ENCODE measurements at regions not wholly inside any gene's neighbourhood (a gene's known extent, or its start where the extent isn't known, plus 50 kb on each side); places are given as distances from the start of the nearest gene placed in this dataset.

- no peak overlapping the region for H2AFZ ChIP-seq (ENCODE audit: low read depth, low read length)
- H3K36me3 ChIP-seq (ENCODE audit: insufficient read depth, low read length) = no peaks in the 10 kb centered on the region
- H4K20me1 ChIP-seq (ENCODE audit: insufficient read depth, low read length) = no peaks in the 10 kb centered on the region
- TF ChIP-seq CTCF (IDR thresholded peaks at IDR 0.05; ENCODE audit: insufficient read depth, low read depth, low read length) = no peak
- TF ChIP-seq EZH2 (IDR thresholded peaks at IDR 0.05; ENCODE audit: insufficient read depth, low read length) = no peak
- no peak overlapping the region for H3K4me2 ChIP-seq (ENCODE audit: low read length)
- Mint-ChIP-seq H3K27ac (ENCODE audit: unreplicated experiment) (no peak overlapping the region), H3K36me3 (ENCODE audit: low read depth, unreplicated experiment) (peaks cover 2% of the 10 kb centered on the region), H3K27me3 (ENCODE audit: low read depth, unreplicated experiment) (peaks cover 26% of the 10 kb centered on the region), H3K4me3 (ENCODE audit: unreplicated experiment) (no peak overlapping the region), H3K4me1 (ENCODE audit: low read depth, unreplicated experiment) (no peaks in the 10 kb centered on the region), H3K9me3 (ENCODE audit: unreplicated experiment) (peaks cover 2% of the 10 kb centered on the region)
- no peak overlapping the region for H3K9ac ChIP-seq (ENCODE audit: low read length)
- no peaks in the 10 kb centered on the region for H3K4me1 ChIP-seq (ENCODE audit: insufficient read depth, low read length)
- FAIRE-seq = no peak
- no peaks in the 10 kb centered on the region for H3K79me2 ChIP-seq (ENCODE audit: insufficient read depth, low read length)
- peaks cover 6% of the 10 kb centered on the region for H3K27me3 ChIP-seq (ENCODE audit: insufficient read depth, low read length)
- H3K4me3 ChIP-seq (ENCODE audit: insufficient read depth, low read depth, low read length) = no peak overlapping the region
- DNase-seq (ENCODE audit: low read depth) = no peak
- no peaks in the 10 kb centered on the region for H3K9me3 ChIP-seq (ENCODE audit: insufficient read depth, low read depth, low read length)
- H3K27ac ChIP-seq (ENCODE audit: low read depth, low read length) = no peak overlapping the region
These were observed 57.3 kb downstream of the HHEX start for GRCh38 chr10:92747066-92747465.

- Histone ChIP-seq H3K4me1 (ENCODE audit: insufficient read depth, low read length) (no peaks in the 10 kb centered on the region), H3K27ac (ENCODE audit: low read depth, low read length) (no peak overlapping the region), H3K36me3 (ENCODE audit: insufficient read depth, low read length) (no peaks in the 10 kb centered on the region), H2AFZ (ENCODE audit: low read depth, low read length) (no peak overlapping the region), H4K20me1 (ENCODE audit: insufficient read depth, low read length) (no peaks in the 10 kb centered on the region), H3K27me3 (ENCODE audit: insufficient read depth, low read length) (peaks cover 6% of the 10 kb centered on the region), H3K9ac (ENCODE audit: low read length) (no peak overlapping the region), H3K4me3 (ENCODE audit: insufficient read depth, low read depth, low read length) (no peak overlapping the region), H3K9me3 (ENCODE audit: insufficient read depth, low read depth, low read length) (no peaks in the 10 kb centered on the region), H3K79me2 (ENCODE audit: insufficient read depth, low read length) (no peaks in the 10 kb centered on the region), H3K4me2 (ENCODE audit: low read length) (no peak overlapping the region)
- H3K27me3 Mint-ChIP-seq (ENCODE audit: low read depth, unreplicated experiment) = peaks cover 24% of the 10 kb centered on the region
- FAIRE-seq = no peak
- no peak overlapping the region for H3K4me3 Mint-ChIP-seq (ENCODE audit: unreplicated experiment)
- H3K4me1 Mint-ChIP-seq (ENCODE audit: low read depth, unreplicated experiment) = no peaks in the 10 kb centered on the region
- DNase-seq (ENCODE audit: low read depth) = no peak
- no peak overlapping the region for H3K27ac Mint-ChIP-seq (ENCODE audit: unreplicated experiment)
- H3K36me3 Mint-ChIP-seq (ENCODE audit: low read depth, unreplicated experiment) = peaks cover 2% of the 10 kb centered on the region
- H3K9me3 Mint-ChIP-seq (ENCODE audit: unreplicated experiment) = peaks cover 2% of the 10 kb centered on the region
- TF ChIP-seq EZH2 (IDR thresholded peaks at IDR 0.05; ENCODE audit: insufficient read depth, low read length) (no peak), CTCF (IDR thresholded peaks at IDR 0.05; ENCODE audit: insufficient read depth, low read depth, low read length) (no peak)
These were observed 57.8 kb downstream of the HHEX start for GRCh38 chr10:92747600-92747999.

- no peak for FAIRE-seq
- H3K4me3 Mint-ChIP-seq (ENCODE audit: unreplicated experiment) = no peak overlapping the region
- DNase-seq (ENCODE audit: low read depth) = no peak
- no peak overlapping the region for H3K27ac Mint-ChIP-seq (ENCODE audit: unreplicated experiment)
- Histone ChIP-seq H3K36me3 (ENCODE audit: insufficient read depth, low read length) (no peaks in the 10 kb centered on the region), H3K9me3 (ENCODE audit: insufficient read depth, low read depth, low read length) (no peaks in the 10 kb centered on the region), H4K20me1 (ENCODE audit: insufficient read depth, low read length) (no peaks in the 10 kb centered on the region), H3K79me2 (ENCODE audit: insufficient read depth, low read length) (no peaks in the 10 kb centered on the region), H3K27me3 (ENCODE audit: insufficient read depth, low read length) (peaks cover 2% of the 10 kb centered on the region), H3K4me1 (ENCODE audit: insufficient read depth, low read length) (no peaks in the 10 kb centered on the region), H3K4me3 (ENCODE audit: insufficient read depth, low read depth, low read length) (no peak overlapping the region), H3K27ac (ENCODE audit: low read depth, low read length) (no peak overlapping the region), H3K9ac (ENCODE audit: low read length) (no peak overlapping the region), H3K4me2 (ENCODE audit: low read length) (no peak overlapping the region), H2AFZ (ENCODE audit: low read depth, low read length) (no peak overlapping the region)
- TF ChIP-seq CTCF (IDR thresholded peaks at IDR 0.05; ENCODE audit: insufficient read depth, low read depth, low read length) = no peak
- TF ChIP-seq EZH2 (IDR thresholded peaks at IDR 0.05; ENCODE audit: insufficient read depth, low read length) = no peak
- peaks cover 2% of the 10 kb centered on the region for H3K9me3 Mint-ChIP-seq (ENCODE audit: unreplicated experiment)
- no peaks in the 10 kb centered on the region for H3K4me1 Mint-ChIP-seq (ENCODE audit: low read depth, unreplicated experiment)
- H3K27me3 Mint-ChIP-seq (ENCODE audit: low read depth, unreplicated experiment) = peaks cover 10% of the 10 kb centered on the region
- H3K36me3 Mint-ChIP-seq (ENCODE audit: low read depth, unreplicated experiment) = peaks cover 2% of the 10 kb centered on the region
These were observed 61.2 kb downstream of the HHEX start for GRCh38 chr10:92750791-92751533.
